Spleen (tissue), 7 donors: ENCODE measurements at regions not wholly inside any gene's neighbourhood (a gene's known extent, or its start where the extent isn't known, plus 50 kb on each side); places are given as distances from the start of the nearest gene placed in this dataset.

ENCODE experiments used
- CTCF ChIP-seq, 11 experiments: fragments of 200-600 bp in 7 of 11; fragments of 450-650 bp in 4 of 11; sonication (generic) in 4 of 11; IDR thresholded peaks in 8 of 11; conservative IDR thresholded peaks in 3 of 11; 1 replicate in 7 of 11; 2 replicates in 4 of 11; pipeline versions ENCODE4 v1.4.0 to v1.8.0; 2016 to 2021; ENCODE audit warnings: antibody characterized with exemption in 11 of 11, inconsistent platforms in 4 of 11, mild to moderate bottlenecking in 1 of 11
- POLR2A ChIP-seq, 3 donors: fragments of 450-650 bp; IDR thresholded peaks; one replicate each; pipeline ENCODE4 v1.5.1; 2017; ENCODE audit warnings: antibody characterized with exemption in 3 of 3, mild to moderate bottlenecking in 1 of 3
- POLR2AphosphoS5 ChIP-seq, 3 donors: sonication (generic); formaldehyde crosslinking; IDR thresholded peaks; one replicate each; pipeline ENCODE4 v1.5.1; 2017; ENCODE audit warnings: antibody characterized with exemption in 3 of 3
- donor health status: DM: no; HTN: no; CAD: no; lungs with moderate emphysema.
- donor health status: DM: no; HTN: no; CAD: no.
- donor health status: DM: no; HTN: no; CAD: no.

GRCh38 chr6:98516206-98516605, 318.2 kb upstream of the POU3F2 start:
- TF ChIP-seq CTCF (IDR thresholded peaks at IDR 0.05 in 8 of 11, conservative IDR thresholded peaks at IDR 0.05 in 3 of 11): no peak
- TF ChIP-seq POLR2AphosphoS5 (IDR thresholded peaks at IDR 0.05): no peak
- TF ChIP-seq POLR2A (IDR thresholded peaks at IDR 0.05): no peak
